HG02884 (cell line): ENCODE measurements at regions not wholly inside any gene's neighbourhood (a gene's known extent, or its start where the extent isn't known, plus 50 kb on each side); places are given as distances from the start of the nearest gene placed in this dataset.

Experiments
- ATAC-seq: cut with Tn5 transposase; IDR thresholded peaks from one replicate; pipeline ENCODE4 v1.9.1; 2021; ENCODE audit warnings: mild to moderate bottlenecking, moderate library complexity; ENCODE audit not compliant: unreplicated experiment

- ATAC-seq: no peak
These were observed 120.3 kb upstream of the SASH1 start for GRCh38 chr6:148222376-148222775.

- ATAC-seq: no peak
These were observed 119.8 kb upstream of the SASH1 start for GRCh38 chr6:148222846-148223245.

- no peak for ATAC-seq
These were observed 119.2 kb upstream of the SASH1 start for GRCh38 chr6:148223424-148223842.

GRCh38 chr6:148225871-148226270 is 116.8 kb upstream of the SASH1 start:
- ATAC-seq: no peak

- no peak for ATAC-seq
These were observed 116.4 kb upstream of the SASH1 start for GRCh38 chr6:148226284-148226683.

GRCh38 chr6:148231572-148231971 is 111.1 kb upstream of the SASH1 start:
- no peak for ATAC-seq

GRCh38 chr6:148235446-148235845 is 107.2 kb upstream of the SASH1 start:
- no peak for ATAC-seq

GRCh38 chr6:148238713-148239112 is 103.9 kb upstream of the SASH1 start:
- no peak for ATAC-seq

GRCh38 chr6:148239215-148239614 is 103.4 kb upstream of the SASH1 start:
- no peak for ATAC-seq

- no peak for ATAC-seq
These were observed 102.7 kb upstream of the SASH1 start for GRCh38 chr6:148239801-148240460.

- ATAC-seq: no peak
These were observed 102.2 kb upstream of the SASH1 start for GRCh38 chr6:148240461-148240840.

GRCh38 chr6:148240861-148241477 is 101.7 kb upstream of the SASH1 start:
- no peak for ATAC-seq

GRCh38 chr6:148242180-148242579 is 100.5 kb upstream of the SASH1 start:
- no peak for ATAC-seq

- ATAC-seq: no peak
These were observed 98.3 kb upstream of the SASH1 start for GRCh38 chr6:148244217-148244935.

- no peak for ATAC-seq
These were observed 95.1 kb upstream of the SASH1 start for GRCh38 chr6:148247386-148248063.

GRCh38 chr6:148249160-148249559 is 93.5 kb upstream of the SASH1 start:
- no peak for ATAC-seq

- ATAC-seq: no peak
These were observed 92.8 kb upstream of the SASH1 start for GRCh38 chr6:148249679-148250375.

- ATAC-seq: no peak
These were observed 91.5 kb upstream of the SASH1 start for GRCh38 chr6:148250975-148251685.

- no peak for ATAC-seq
These were observed 90.7 kb upstream of the SASH1 start for GRCh38 chr6:148251891-148252290.

- ATAC-seq: no peak
These were observed 84.8 kb upstream of the SASH1 start for GRCh38 chr6:148257810-148258209.
